ENCODE measurements at regions not wholly inside any gene's neighbourhood (a gene's known extent, or its start where the extent isn't known, plus 50 kb on each side); places are given as distances from the start of the nearest gene placed in this dataset.
"Not testable (repeated sequence)": the region's sequence is repeated elsewhere in the genome, so short reads cannot be mapped to it uniquely, and the experiment has no call there.

DNA sequence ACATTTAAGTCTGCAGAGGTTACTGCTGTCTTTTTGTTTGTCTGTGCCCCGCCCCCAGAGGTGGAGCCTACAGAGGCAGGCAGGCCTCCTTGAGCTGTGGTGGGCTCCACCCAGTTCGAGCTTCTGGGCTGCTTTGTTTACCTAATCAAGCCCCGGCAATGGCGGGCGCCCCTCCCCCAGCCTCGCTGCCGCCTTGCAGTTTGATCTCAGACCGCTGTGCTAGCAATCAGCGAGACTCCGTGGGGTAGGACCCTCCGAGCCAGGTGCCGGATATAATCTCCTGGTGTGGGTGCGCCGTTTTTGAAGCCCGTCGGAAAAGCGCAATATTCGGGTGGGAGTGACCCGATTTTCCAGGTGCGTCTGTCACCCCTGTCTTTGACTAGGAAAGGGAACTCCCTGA, 102.4 kb upstream of the GMNC start:
- H3K27me3 ChIP-seq (replicated peaks in 1 of 2; ENCODE audit: control insufficient read depth in 2 of 2, extremely low read depth in 1 of 2, insufficient read depth in 2 of 2, low read length in 1 of 2); H3K4me1 Mint-ChIP-seq; POLR2A ChIA-PET; H3K27ac Mint-ChIP-seq; H3K27me3 Mint-ChIP-seq; H3K9me3 Mint-ChIP-seq; H3K4me1 ChIP-seq (ENCODE audit: control insufficient read depth in 1 of 2, extremely low read depth in 1 of 2, insufficient read depth in 2 of 2, low read length in 2 of 2); H3K9me3 ChIP-seq; H3K27ac ChIP-seq (ENCODE audit: low read length); ATAC-seq (replicated peaks in 1 of 4); H3K36me3 Mint-ChIP-seq; CTCF ChIA-PET; H3K36me3 ChIP-seq (ENCODE audit: control insufficient read depth in 2 of 2, extremely low read depth in 1 of 2, insufficient read depth in 1 of 2, low read length in 1 of 2); H3K4me3 ChIP-seq (ENCODE audit: control insufficient read depth in 1 of 2, extremely low read depth in 1 of 2, low read length in 1 of 2): not testable (repeated sequence)
- peak in 3 of 35 experiments; percentile 0 to 29 (median 6) for DNase-seq
- H3K4me3 Mint-ChIP-seq = peak overlapping the region in 1 of 3 donors; percentile 17
- WGBS (ENCODE audit: insufficient coverage) = 70% methylated on average over 16 of the region's 20 CpGs

DNA sequence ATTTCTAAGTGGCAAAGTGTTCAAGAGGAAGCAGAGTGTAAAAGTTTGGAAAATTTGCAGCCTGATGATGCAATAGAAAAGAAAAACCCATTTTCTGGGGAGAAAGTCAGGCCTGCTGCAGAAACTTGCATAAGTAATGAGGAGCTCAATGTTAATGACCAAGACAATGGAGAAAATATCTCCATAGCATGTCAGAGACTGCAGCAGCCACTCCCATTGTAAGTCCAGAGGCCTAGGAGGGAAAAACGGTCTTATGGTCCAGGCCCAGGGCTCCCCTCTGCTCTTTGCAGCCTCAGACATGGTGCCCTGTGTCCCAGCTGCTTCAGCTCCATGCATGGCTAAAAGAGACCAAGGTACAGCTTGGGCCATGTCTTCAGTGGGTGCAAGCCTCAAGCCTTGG, 96.6 kb upstream of the GMNC start:
- Histone ChIP-seq H3K27me3 (replicated peaks in 1 of 2; ENCODE audit: control insufficient read depth in 2 of 2, extremely low read depth in 1 of 2, insufficient read depth in 2 of 2, low read length in 1 of 2) (no peaks in the 10 kb centered on the region), H3K27ac (ENCODE audit: low read length) (no peak overlapping the region), H3K4me3 (ENCODE audit: control insufficient read depth in 1 of 2, extremely low read depth in 1 of 2, low read length in 1 of 2) (no peak overlapping the region), H3K4me1 (ENCODE audit: control insufficient read depth in 1 of 2, extremely low read depth in 1 of 2, insufficient read depth in 2 of 2, low read length in 2 of 2) (no peaks in the 10 kb centered on the region), H3K9me3 (no peaks in the 10 kb centered on the region), H3K36me3 (ENCODE audit: control insufficient read depth in 2 of 2, extremely low read depth in 1 of 2, insufficient read depth in 1 of 2, low read length in 1 of 2) (no peaks in the 10 kb centered on the region)
- H3K4me3 Mint-ChIP-seq = no peak overlapping the region
- H3K4me1 Mint-ChIP-seq = no peaks in the 10 kb centered on the region
- DNase-seq = no peak
- no peak for ATAC-seq (replicated peaks in 1 of 4)
- ChIA-PET CTCF (no interaction called here), POLR2A (no interaction called here)
- peaks cover 2 to 9% (median 7%) of the 10 kb centered on the region in 3 donors for H3K9me3 Mint-ChIP-seq
- no peak overlapping the region for H3K27ac Mint-ChIP-seq
- no peaks in the 10 kb centered on the region for H3K36me3 Mint-ChIP-seq
- WGBS (ENCODE audit: insufficient coverage) = 0% methylated on average over 1 of the region's 1 CpG
- H3K27me3 Mint-ChIP-seq = no peaks in the 10 kb centered on the region

DNA sequence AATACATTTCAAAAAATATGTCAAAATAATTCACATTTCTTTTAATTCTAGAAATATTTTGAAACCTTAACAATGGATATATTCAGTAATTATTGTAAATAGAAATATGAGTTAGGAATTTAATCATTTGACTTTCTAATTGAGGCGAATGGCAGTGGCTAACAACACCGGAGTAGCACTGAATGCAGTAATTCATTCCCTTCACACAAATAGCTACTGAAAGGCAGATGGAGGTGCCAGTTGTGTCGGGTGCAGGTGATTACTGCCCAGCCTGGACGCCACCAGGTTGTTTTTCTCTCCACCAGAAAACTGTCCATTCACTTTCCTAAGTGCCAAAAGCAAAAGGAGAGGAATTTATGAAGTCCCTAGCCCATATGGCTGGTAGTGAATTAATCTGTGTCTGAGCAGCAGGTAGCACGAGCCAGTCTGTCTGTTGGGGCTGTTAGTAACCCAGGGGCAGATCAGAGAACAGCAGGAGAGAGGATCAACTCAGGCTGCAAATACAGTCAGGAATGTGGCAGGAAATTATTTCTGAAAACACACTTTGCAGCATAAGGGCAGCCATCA, 79.3 kb upstream of the GMNC start:
- no peaks in the 10 kb centered on the region for H3K36me3 Mint-ChIP-seq
- no peaks in the 10 kb centered on the region for H3K9me3 Mint-ChIP-seq
- no peaks in the 10 kb centered on the region for H3K4me1 Mint-ChIP-seq
- no peak overlapping the region for H3K4me3 Mint-ChIP-seq
- DNase-seq = no peak
- CTCF ChIA-PET = no interaction called here
- Histone ChIP-seq H3K27me3 (replicated peaks in 1 of 2; ENCODE audit: control insufficient read depth in 2 of 2, extremely low read depth in 1 of 2, insufficient read depth in 2 of 2, low read length in 1 of 2) (no peaks in the 10 kb centered on the region), H3K4me3 (ENCODE audit: control insufficient read depth in 1 of 2, extremely low read depth in 1 of 2, low read length in 1 of 2) (no peak overlapping the region), H3K9me3 (no peaks in the 10 kb centered on the region), H3K36me3 (ENCODE audit: control insufficient read depth in 2 of 2, extremely low read depth in 1 of 2, insufficient read depth in 1 of 2, low read length in 1 of 2) (no peaks in the 10 kb centered on the region), H3K4me1 (ENCODE audit: control insufficient read depth in 1 of 2, extremely low read depth in 1 of 2, insufficient read depth in 2 of 2, low read length in 2 of 2) (no peaks in the 10 kb centered on the region), H3K27ac (ENCODE audit: low read length) (no peak overlapping the region)
- ATAC-seq (replicated peaks in 1 of 4) = no peak
- no peaks in the 10 kb centered on the region for H3K27me3 Mint-ChIP-seq
- H3K27ac Mint-ChIP-seq = no peak overlapping the region
- WGBS (ENCODE audit: insufficient coverage) = no CpG with 5 or more reads among the region's 5 CpGs
- POLR2A ChIA-PET = no interaction called here

DNA sequence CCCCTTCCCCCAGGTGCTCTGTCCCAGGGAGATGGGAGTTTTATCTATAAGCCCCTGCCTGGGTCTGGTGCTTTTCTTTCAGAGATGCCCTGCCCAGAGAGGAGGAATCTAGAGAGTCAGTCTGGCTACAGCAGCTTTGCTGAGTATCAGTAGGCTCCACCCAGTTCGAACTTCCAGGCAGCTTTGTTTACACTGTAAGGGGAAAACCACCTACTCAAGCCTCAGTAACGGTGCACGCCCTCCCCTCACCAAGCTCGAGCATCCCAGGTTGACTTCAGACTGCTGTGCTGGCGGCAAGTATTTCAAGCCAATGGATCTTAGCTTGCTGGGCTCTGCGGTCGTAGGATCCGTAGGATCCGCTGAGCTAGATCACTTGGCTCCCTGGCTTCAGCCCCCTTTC, 72.1 kb upstream of the GMNC start:
- H3K27ac ChIP-seq (ENCODE audit: low read length); H3K4me1 ChIP-seq (ENCODE audit: control insufficient read depth in 1 of 2, extremely low read depth in 1 of 2, insufficient read depth in 2 of 2, low read length in 2 of 2); H3K36me3 Mint-ChIP-seq; ATAC-seq (replicated peaks in 1 of 4); H3K9me3 ChIP-seq; H3K9me3 Mint-ChIP-seq; POLR2A ChIA-PET; H3K4me1 Mint-ChIP-seq; H3K4me3 Mint-ChIP-seq; H3K36me3 ChIP-seq (ENCODE audit: control insufficient read depth in 2 of 2, extremely low read depth in 1 of 2, insufficient read depth in 1 of 2, low read length in 1 of 2); DNase-seq; CTCF ChIA-PET; H3K4me3 ChIP-seq (ENCODE audit: control insufficient read depth in 1 of 2, extremely low read depth in 1 of 2, low read length in 1 of 2); H3K27me3 ChIP-seq (replicated peaks in 1 of 2; ENCODE audit: control insufficient read depth in 2 of 2, extremely low read depth in 1 of 2, insufficient read depth in 2 of 2, low read length in 1 of 2); H3K27ac Mint-ChIP-seq; H3K27me3 Mint-ChIP-seq: not testable (repeated sequence)
- WGBS (ENCODE audit: insufficient coverage) = 90% methylated on average over 6 of the region's 9 CpGs

DNA sequence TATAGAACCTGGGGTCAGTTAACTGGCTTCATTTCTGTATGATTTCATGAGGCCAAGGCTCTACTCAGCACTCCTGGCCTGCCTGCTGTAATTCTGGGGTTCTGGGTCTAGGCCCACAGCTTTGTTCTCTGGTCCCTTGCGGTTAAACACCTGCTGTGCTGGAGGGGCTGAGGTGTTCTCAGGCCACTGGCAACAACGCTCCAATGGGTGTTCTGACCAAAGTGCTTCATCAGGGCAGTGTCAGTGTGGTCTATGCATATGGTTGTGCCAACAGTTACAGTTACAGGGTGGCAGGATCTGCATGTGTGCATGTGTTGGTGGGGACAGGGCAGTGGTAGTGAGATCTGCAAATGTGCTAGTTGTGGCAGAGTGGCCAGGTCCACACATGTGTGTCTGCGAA, 64.1 kb upstream of the GMNC start:
- no peaks in the 10 kb centered on the region for H3K9me3 ChIP-seq
- H3K4me3 Mint-ChIP-seq = no peak overlapping the region
- H3K4me1 Mint-ChIP-seq = no peaks in the 10 kb centered on the region
- no peak for ATAC-seq (replicated peaks in 1 of 4)
- H3K27me3 ChIP-seq (replicated peaks in 1 of 2; ENCODE audit: control insufficient read depth in 2 of 2, extremely low read depth in 1 of 2, insufficient read depth in 2 of 2, low read length in 1 of 2) = no peaks in the 10 kb centered on the region
- H3K27me3 Mint-ChIP-seq = peaks cover 0 to 1% of the 10 kb centered on the region in 2 donors
- ChIA-PET POLR2A (interaction anchor here in 1 of 2 donors (0.6 kb wide), 1 partner anchor 29 kb away, joined by 5 read pairs; no protein-coding TSS in a partner anchor), CTCF (interaction anchor here in 1 of 2 donors (0.7 kb wide), 1 partner anchor 1599 kb away, joined by 6 read pairs; no protein-coding TSS in a partner anchor)
- H3K9me3 Mint-ChIP-seq = no peaks in the 10 kb centered on the region
- H3K36me3 ChIP-seq (ENCODE audit: control insufficient read depth in 2 of 2, extremely low read depth in 1 of 2, insufficient read depth in 1 of 2, low read length in 1 of 2) = no peaks in the 10 kb centered on the region
- no peak overlapping the region for H3K27ac ChIP-seq (ENCODE audit: low read length)
- H3K36me3 Mint-ChIP-seq = no peaks in the 10 kb centered on the region
- H3K27ac Mint-ChIP-seq = no peak overlapping the region
- no peak for DNase-seq
- 55% methylated on average over 3 of the region's 3 CpGs for WGBS (ENCODE audit: insufficient coverage)
- H3K4me3 ChIP-seq (ENCODE audit: control insufficient read depth in 1 of 2, extremely low read depth in 1 of 2, low read length in 1 of 2) = no peak overlapping the region
- H3K4me1 ChIP-seq (ENCODE audit: control insufficient read depth in 1 of 2, extremely low read depth in 1 of 2, insufficient read depth in 2 of 2, low read length in 2 of 2) = no peaks in the 10 kb centered on the region

DNA sequence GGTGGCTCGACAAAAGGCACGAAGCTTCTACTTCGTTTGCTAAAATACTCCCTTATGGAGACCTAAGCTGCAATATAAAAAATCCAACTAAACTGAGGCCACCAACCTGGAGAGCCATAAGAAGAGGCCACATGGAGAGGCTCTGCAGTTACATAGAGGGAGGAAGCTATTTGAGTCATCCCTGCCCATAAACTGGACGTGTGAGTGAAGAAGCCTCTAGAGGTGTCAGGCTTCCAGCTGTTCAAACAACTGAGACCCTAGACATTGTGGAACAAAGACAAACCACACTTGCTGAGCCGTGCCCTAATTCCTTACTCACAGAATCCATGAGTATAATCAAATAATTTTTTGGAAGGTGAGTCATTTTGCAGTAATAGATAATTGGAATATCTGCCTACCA, 50.2 kb upstream of the GMNC start:
- CTCF ChIA-PET = no interaction called here
- H3K27ac ChIP-seq (ENCODE audit: low read length) = no peak overlapping the region
- POLR2A ChIA-PET = no interaction called here
- ATAC-seq (replicated peaks in 1 of 4) (no peak), DNase-seq (no peak)
- WGBS (ENCODE audit: insufficient coverage) = no CpG with 5 or more reads among the region's 5 CpGs
- peaks cover 0 to 4% (median 2%) of the 10 kb centered on the region in 3 donors for H3K9me3 Mint-ChIP-seq
- H3K9me3 ChIP-seq = no peaks in the 10 kb centered on the region
- no peaks in the 10 kb centered on the region for H3K4me1 ChIP-seq (ENCODE audit: control insufficient read depth in 1 of 2, extremely low read depth in 1 of 2, insufficient read depth in 2 of 2, low read length in 2 of 2)
- no peaks in the 10 kb centered on the region for H3K36me3 ChIP-seq (ENCODE audit: control insufficient read depth in 2 of 2, extremely low read depth in 1 of 2, insufficient read depth in 1 of 2, low read length in 1 of 2)
- H3K27me3 Mint-ChIP-seq = no peaks in the 10 kb centered on the region
- H3K4me1 Mint-ChIP-seq = no peaks in the 10 kb centered on the region
- H3K4me3 ChIP-seq (ENCODE audit: control insufficient read depth in 1 of 2, extremely low read depth in 1 of 2, low read length in 1 of 2) = no peak overlapping the region
- no peaks in the 10 kb centered on the region for H3K36me3 Mint-ChIP-seq
- no peak overlapping the region for H3K27ac Mint-ChIP-seq
- no peak overlapping the region for H3K4me3 Mint-ChIP-seq
- H3K27me3 ChIP-seq (replicated peaks in 1 of 2; ENCODE audit: control insufficient read depth in 2 of 2, extremely low read depth in 1 of 2, insufficient read depth in 2 of 2, low read length in 1 of 2) = no peaks in the 10 kb centered on the region

Data from T-cell (primary cell).